ENCODE measurements at regions not wholly inside any gene's neighbourhood (a gene's known extent, or its start where the extent isn't known, plus 50 kb on each side); places are given as distances from the start of the nearest gene placed in this dataset.
"Not testable (repeated sequence)": the region's sequence is repeated elsewhere in the genome, so short reads cannot be mapped to it uniquely, and the experiment has no call there.

DNA sequence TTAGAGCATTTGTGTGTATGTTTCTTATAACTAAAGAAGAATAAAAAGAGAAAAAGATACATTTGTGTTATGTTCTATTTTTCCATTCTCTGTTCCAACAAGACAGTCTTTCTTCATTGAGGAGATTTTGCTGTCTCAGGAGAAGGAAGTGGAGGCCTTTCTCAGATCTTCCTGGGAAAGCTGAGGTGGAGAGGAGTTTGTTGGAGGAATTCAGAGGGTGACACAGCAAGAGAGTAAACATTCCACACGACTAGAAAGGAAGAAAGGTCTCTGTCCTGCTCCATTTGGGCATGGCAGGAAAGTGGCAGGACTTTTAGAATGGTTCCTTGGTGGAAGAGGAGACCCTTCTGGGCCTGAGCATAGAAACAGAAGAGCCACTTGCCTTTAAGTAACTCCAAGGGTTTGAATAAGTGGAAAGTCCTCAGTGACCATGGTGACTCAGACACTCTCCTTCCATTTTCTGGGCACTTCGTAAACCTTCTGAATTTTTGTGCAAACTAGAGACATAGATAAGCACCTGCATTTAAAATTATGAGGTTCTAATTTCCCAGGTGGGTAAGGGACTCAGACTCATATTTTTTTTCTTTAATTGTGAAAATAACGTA, 52.3 kb upstream of the COL5A2 start:
- Mint-ChIP-seq H3K9me3 (no peaks in the 10 kb centered on the region), H3K27me3 (ENCODE audit: low read depth, poor library complexity) (no peaks in the 10 kb centered on the region), H3K27ac (peak overlapping the region; percentile 70), H3K36me3 (ENCODE audit: low read depth) (no peaks in the 10 kb centered on the region), H3K4me3 (no peak overlapping the region), H3K4me1 (no peaks in the 10 kb centered on the region)
- no peak for DNase-seq
- TF ChIP-seq, protein P1, sequence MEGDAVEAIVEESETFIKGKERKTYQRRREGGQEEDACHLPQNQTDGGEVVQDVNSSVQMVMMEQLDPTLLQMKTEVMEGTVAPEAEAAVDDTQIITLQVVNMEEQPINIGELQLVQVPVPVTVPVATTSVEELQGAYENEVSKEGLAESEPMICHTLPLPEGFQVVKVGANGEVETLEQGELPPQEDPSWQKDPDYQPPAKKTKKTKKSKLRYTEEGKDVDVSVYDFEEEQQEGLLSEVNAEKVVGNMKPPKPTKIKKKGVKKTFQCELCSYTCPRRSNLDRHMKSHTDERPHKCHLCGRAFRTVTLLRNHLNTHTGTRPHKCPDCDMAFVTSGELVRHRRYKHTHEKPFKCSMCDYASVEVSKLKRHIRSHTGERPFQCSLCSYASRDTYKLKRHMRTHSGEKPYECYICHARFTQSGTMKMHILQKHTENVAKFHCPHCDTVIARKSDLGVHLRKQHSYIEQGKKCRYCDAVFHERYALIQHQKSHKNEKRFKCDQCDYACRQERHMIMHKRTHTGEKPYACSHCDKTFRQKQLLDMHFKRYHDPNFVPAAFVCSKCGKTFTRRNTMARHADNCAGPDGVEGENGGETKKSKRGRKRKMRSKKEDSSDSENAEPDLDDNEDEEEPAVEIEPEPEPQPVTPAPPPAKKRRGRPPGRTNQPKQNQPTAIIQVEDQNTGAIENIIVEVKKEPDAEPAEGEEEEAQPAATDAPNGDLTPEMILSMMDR (IDR thresholded peaks at IDR 0.05) = no peak

DNA sequence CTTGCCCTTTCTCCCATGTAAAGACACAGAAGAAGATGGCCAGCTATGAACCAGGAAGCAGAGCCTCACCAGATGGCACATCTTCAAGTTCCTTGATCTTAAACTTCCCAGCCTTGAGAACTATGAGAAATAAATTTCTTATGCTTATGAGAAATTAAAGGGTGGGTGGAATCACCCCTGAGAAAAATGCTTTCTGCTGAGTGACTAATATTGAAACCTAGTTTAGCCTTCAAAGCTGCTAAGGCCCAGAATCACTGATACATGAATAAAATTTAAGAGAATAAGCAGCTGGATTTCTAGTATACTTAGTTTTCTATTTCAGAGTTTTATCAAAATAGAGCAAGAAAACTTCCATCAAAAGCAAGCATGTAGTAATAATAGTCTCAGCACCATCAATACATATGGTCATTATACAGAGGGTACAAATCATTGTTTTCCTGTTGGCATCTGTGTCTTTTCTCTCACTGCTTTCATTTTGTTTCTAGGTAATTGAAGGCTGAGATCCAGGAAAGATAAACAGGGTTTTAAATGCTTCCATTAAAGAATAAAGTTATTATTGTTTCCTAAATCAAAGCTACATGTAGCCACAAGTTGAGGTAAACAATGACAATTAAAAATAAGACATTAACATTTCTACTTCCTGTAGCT, 53.3 kb upstream of the COL5A2 start:
- Mint-ChIP-seq H3K4me3 (no peak overlapping the region), H3K36me3 (ENCODE audit: low read depth) (no peaks in the 10 kb centered on the region), H3K27ac (no peak overlapping the region), H3K9me3 (no peaks in the 10 kb centered on the region), H3K4me1 (no peaks in the 10 kb centered on the region), H3K27me3 (ENCODE audit: low read depth, poor library complexity) (no peaks in the 10 kb centered on the region)
- TF ChIP-seq, protein P1 (IDR thresholded peaks at IDR 0.05) = no peak
- DNase-seq = no peak

DNA sequence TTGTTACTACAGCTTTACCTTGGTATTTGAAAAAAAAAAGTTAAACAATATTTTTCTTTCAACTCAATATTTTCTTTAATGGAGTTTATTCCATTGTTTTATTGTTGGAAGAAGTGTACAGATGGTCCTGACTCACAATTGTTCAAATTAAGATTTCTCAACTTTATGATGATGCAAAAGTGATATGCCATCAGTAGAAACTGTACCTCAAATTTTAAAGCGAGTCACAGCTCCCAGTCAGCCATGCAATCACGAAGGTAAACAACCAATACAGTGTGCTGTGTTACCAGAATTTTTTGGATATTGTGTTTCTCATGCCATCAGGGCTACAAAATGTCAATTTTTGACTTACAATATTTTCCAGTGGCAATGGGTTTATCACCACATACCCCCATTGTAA, 54.0 kb upstream of the COL5A2 start:
- H3K4me3 Mint-ChIP-seq = no peak overlapping the region
- H3K36me3 Mint-ChIP-seq (ENCODE audit: low read depth) = no peaks in the 10 kb centered on the region
- H3K4me1 Mint-ChIP-seq = no peaks in the 10 kb centered on the region
- H3K27ac Mint-ChIP-seq = no peak overlapping the region
- no peak for DNase-seq
- peaks cover 4% of the 10 kb centered on the region for H3K9me3 Mint-ChIP-seq
- TF ChIP-seq, protein P1 (IDR thresholded peaks at IDR 0.05) = no peak
- H3K27me3 Mint-ChIP-seq (ENCODE audit: low read depth, poor library complexity) = no peaks in the 10 kb centered on the region

DNA sequence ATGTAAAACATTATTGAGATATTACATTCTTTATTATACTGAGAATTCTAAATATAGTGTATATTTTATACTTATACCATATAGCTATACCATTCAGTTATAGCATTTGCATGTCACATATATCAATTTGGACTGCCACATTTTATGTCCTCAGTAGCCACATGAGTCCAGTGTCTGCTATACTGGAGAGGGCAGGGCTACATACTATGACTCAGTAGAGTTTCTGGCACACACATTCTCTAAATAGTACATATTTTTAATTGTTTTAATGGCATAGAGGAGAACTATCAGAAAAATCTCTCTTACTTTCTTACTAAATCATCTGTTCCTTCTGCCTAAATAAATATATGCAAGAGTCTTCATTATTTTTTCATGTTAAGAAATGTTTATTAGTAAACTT, 55.4 kb upstream of the COL5A2 start:
- Mint-ChIP-seq H3K4me1 (no peaks in the 10 kb centered on the region), H3K27me3 (ENCODE audit: low read depth, poor library complexity) (no peaks in the 10 kb centered on the region), H3K9me3 (peaks cover 7% of the 10 kb centered on the region), H3K36me3 (ENCODE audit: low read depth) (no peaks in the 10 kb centered on the region), H3K4me3 (no peak overlapping the region), H3K27ac (no peak overlapping the region)
- TF ChIP-seq, protein P1 (IDR thresholded peaks at IDR 0.05) = no peak
- no peak for DNase-seq

DNA sequence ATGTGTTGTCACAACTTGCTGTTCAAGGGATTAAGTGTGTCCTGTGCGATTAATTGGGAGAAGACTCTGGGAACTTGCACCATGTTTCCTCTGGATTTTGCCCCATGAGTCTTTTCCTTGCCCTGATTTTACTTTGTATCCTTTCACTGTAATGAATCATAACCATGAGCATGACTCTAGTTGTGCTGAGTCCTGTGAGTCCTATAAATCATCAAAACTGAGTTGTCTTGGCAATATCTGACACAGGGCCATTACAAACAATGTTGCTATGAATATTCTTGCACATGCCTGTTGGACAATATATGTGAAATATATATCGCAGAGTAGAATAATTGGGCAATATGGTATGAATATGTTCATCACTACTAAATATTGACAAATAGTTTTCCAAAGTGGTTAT, 56.5 kb upstream of the COL5A2 start:
- DNase-seq = no peak
- Mint-ChIP-seq H3K4me3 (no peak overlapping the region), H3K27me3 (ENCODE audit: low read depth, poor library complexity) (no peaks in the 10 kb centered on the region), H3K4me1 (no peaks in the 10 kb centered on the region), H3K27ac (no peak overlapping the region), H3K9me3 (peaks cover 9% of the 10 kb centered on the region), H3K36me3 (ENCODE audit: low read depth) (no peaks in the 10 kb centered on the region)
- TF ChIP-seq, protein P1 (IDR thresholded peaks at IDR 0.05) = no peak

DNA sequence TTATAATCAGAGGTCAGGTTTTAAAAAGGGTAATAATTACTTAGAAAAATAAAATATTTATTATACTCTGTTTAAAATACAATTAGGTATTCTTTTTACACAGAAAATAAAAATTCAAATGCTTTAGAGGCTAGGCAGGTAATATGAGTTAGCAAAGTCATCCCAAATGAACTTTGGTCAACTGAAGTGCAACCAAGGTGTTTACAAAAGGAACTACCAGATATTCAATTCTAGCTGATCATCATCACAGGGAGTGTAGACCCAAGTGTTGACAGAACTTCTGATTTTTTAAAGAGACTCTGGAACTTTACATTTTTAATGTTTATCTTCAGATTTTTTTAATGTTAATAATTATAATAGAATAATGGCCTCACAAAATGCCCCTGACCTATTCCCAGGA, 59.3 kb upstream of the COL5A2 start:
- H3K27ac Mint-ChIP-seq = no peak overlapping the region
- H3K4me1 Mint-ChIP-seq = no peaks in the 10 kb centered on the region
- H3K4me3 Mint-ChIP-seq = no peak overlapping the region
- H3K27me3 Mint-ChIP-seq (ENCODE audit: low read depth, poor library complexity) = no peaks in the 10 kb centered on the region
- H3K9me3 Mint-ChIP-seq = peaks cover 25% of the 10 kb centered on the region
- peaks cover 12% of the 10 kb centered on the region for H3K36me3 Mint-ChIP-seq (ENCODE audit: low read depth)
- TF ChIP-seq, protein P1 (IDR thresholded peaks at IDR 0.05) = no peak
- DNase-seq = no peak

DNA sequence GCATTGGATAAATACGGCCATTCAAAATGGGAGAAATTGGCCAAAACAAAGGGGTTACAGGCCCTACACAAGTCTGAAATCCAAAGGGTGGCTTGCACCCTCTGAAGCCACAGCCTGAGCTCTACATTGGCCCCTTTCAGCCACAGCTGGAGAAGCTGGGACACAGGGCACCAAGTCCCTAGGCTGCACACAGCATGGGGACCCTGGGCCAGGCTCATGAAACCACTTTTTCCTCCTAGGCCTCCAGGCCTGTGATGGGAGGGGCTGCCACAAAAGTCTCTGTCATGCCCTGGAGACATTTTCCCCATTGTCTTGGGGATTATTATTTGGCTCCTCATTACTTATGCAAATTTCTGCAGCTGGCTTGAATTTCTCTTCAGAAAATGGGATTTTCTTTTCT, 64.3 kb upstream of the COL5A2 start:
- H3K36me3 Mint-ChIP-seq (ENCODE audit: low read depth) = peaks cover 21% of the 10 kb centered on the region
- not testable (repeated sequence) for DNase-seq; H3K4me1 Mint-ChIP-seq; H3K27me3 Mint-ChIP-seq (ENCODE audit: low read depth, poor library complexity); H3K4me3 Mint-ChIP-seq; H3K27ac Mint-ChIP-seq
- peaks cover 29% of the 10 kb centered on the region for H3K9me3 Mint-ChIP-seq
